Head of caudate nucleus (tissue), 42 donors: ENCODE measurements at regions not wholly inside any gene's neighbourhood (a gene's known extent, or its start where the extent isn't known, plus 50 kb on each side); places are given as distances from the start of the nearest gene placed in this dataset.
"Not testable (repeated sequence)": the region's sequence is repeated elsewhere in the genome, so short reads cannot be mapped to it uniquely, and the experiment has no call there.

Source experiments
- DNase-seq, 42 donors: peaks; one replicate each; pipeline versions ENCODE4 v3.0.0 to v3.0.0-alpha.2; 2020 to 2021; ENCODE audit warnings: mixed read lengths in 7 of 42
- intact Hi-C: fragments of 100-400 bp; cut with DNase I; formaldehyde crosslinking; loops from one replicate; pipeline ENCODE4 v1.15.0; 2022

DNA sequence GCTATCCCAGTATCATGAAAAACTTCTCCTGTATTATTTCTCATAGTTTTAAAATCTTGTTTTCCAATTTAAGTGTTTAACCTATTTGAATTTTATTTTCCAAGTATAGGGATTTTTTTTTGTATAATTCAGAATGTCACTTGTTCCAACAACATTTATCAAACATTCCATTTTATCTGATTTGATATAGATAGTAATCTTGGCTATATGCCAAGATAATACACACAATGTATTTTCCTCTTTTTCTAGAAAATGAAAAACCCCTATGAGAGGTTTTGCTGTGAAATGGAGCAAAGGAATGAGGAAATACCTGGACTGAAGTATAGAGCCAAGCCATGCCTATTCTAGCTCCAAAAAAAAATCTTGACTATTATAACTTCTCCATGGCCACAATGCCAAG lies 628.9 kb downstream of the HTR1B start:
- intact Hi-C loops = no loop called here
- no peak for DNase-seq

DNA sequence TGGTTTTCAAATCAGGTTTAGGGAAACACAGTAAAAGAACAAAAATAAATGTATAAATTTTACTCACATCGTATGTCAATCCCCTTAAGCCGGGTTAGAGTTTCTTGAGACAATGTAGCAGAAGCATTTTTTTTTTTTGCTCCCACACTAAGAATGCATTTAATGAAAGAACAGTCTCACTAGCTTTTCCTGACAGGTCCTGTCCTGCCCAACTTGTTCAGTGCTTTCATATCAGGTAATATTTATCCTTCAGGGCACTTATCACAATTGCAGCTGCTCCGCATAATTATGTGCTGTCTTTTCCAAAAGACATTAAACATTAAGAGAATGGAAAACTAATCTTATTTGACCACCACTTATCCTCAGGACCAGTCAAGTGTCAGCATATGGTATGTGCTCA lies 632.0 kb downstream of the HTR1B start:
- no peak for DNase-seq
- intact Hi-C loops = no loop called here

DNA sequence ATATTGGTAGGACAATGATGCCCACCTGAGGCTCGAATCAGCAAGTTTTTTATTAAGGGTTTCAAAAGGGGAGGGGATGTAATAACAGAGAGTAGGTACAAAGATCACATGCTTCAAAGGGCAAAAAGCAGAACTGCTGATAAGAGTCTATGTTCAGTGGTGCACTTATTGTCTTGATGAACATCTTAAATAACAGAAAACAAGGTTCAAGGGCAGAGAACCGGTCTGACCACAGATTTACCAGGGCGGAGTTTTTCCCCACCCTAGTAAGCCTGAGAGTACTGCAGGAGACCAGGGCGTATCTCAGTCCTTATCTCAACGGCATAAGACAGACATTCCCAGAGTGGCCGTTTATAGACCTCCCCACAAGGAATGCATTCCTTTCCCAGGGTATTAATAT lies 639.7 kb downstream of the HTR1B start:
- DNase-seq, intact Hi-C loops: not testable (repeated sequence)

DNA sequence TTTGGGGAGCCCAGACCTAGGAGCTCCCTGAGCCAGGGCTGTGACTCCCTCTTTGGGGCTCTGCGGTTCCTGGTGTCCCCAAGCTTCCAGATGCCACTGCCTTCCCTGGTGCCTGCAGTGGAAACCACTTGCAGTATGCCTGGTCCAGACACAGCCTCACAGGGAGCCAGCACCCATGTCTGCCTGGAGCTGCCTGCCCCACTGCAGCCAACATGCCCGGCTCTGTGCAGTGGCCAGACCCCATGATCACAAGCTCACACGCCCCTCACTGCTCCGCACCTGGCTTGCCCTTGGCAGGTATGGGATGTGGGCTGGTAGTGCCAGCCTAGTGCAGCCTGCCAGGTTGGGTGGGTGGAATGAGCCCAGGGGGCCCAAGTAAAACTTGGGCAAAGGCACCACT lies 644.8 kb downstream of the HTR1B start:
- intact Hi-C loops = no loop called here
- DNase-seq = no peak

DNA sequence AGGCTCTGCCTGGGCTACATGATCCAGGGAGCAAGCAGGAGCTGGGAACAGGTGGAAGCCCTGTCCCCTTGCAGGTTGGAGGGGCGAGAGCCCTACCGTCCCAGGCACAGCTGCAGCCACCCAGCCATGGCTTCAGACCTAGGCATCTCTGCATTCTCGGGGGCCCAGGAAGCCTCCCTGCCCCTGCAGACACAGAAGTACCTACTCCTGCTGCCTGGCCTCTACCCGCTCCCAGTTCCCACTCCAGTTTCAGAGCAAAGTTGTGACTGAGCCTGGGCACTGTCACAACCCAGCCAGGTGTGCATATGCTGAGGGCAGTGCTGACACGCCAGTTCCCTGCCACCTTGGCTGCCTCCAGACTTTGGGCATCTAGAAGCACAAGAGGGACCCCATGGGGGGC lies 645.9 kb downstream of the HTR1B start:
- no peak for DNase-seq
- intact Hi-C loops = no loop called here

DNA sequence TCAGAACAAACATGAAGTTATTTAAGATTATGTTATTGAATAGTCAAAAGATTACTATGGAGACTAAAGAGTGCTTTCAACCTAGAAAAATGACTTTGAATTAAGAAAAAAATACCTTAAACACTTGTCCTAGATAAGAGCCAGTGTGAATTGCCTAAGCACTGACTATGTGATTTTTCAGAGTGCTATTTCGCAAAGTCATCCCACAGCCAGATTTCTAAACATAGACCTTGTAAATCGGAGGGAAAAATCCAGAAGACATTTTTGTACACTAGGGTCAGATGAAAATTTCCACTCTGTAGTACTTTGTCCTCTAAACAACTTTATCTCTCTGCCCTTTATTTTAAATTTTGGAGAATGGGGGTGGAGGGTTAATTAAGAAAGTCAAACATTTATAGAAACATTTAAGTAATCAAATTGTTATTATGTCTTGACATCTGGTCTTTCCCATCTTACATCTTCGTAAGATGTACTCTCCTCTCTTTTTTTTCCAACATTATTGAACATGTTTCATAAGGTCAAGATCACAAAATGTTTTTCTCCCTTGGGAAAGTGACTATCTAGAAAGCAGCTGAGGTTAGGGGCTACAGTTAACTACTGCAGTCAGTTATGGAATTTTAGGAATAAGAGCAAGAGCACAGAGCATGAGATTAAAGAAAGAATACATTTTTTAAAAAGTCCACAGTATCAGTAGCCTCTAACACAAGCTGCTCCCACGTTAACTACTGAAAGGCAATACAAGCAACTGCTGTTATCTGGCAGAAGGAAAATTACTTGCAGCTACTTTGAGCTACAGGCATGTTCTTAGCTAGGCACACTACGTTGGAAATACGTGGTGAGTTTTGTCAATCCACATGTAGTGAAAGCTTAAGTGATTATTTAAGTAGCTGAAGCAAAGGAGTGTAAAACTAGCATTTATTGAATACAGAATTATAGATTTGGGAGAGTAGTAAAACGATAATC lies 648.5 kb downstream of the HTR1B start:
- DNase-seq = no peak
- intact Hi-C loops = no loop called here

DNA sequence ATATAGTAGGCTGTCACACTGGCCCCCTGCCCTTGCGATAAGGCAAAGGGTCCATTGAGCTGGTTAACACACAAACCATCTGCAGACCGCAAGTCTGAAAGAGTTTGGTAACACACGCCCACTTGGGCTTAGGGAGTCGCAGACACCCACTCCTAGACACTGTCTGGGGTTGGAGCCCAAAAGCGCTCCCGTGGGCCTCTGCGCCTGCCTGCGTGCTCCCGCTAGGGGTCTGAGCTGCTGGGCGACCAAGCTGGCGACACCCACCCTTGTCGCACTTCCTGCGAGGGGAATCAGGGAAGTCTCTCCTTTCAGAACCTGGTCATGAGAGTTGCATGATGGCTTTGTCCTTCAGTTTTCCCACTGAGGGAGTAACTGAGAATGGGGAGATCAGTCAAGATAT lies 653.0 kb downstream of the HTR1B start:
- intact Hi-C loops = no loop called here
- DNase-seq = no peak

DNA sequence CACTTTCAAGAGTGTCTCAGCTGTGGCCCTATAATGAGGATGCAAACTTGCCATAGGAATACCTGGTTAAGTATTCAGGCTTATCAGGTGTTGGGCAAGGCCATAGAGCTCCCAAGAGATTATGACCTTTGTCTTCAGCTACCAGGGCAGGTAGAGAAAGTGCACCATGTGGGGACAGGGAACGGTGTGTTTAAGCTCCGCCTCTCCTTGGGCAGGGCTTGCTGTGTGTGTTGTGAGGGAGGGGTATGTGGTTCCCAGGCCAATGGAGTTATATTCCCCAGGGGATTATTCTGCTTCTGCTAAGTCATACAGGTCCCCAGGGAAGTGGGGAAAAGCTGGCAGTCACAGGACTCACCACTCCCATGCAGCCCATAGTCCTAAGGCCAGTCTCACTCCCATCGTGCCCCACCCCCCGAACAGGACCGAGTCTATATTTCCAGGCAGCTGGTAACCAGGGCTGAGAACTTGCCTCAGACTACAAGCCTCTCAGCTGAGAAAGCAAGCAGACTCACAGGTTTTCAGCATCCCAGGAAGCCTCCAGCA lies 660.2 kb downstream of the HTR1B start:
- no peak for DNase-seq
- intact Hi-C loops = no loop called here

DNA sequence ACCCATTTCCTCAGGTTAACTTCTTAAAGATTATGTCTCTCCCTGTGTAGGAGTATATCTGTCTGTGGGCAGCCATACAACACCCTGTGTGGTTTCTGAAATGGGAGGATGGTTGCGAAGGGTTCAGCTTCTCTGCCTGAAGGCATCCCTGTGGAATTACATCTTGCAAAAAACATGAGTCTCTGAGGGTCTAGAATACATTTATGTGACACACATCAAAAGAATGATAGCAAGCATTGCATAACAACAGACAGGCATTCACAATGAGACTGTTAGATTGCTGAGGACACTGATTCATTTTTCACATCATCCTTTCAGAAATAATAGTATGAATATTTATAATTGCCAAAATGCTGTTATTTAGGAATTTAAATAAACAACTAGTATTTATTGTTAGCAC lies 670.9 kb downstream of the HTR1B start:
- intact Hi-C loops = no loop called here
- DNase-seq = peak in 4 of 42 donors; percentile 13 to 56 (median 26)

DNA sequence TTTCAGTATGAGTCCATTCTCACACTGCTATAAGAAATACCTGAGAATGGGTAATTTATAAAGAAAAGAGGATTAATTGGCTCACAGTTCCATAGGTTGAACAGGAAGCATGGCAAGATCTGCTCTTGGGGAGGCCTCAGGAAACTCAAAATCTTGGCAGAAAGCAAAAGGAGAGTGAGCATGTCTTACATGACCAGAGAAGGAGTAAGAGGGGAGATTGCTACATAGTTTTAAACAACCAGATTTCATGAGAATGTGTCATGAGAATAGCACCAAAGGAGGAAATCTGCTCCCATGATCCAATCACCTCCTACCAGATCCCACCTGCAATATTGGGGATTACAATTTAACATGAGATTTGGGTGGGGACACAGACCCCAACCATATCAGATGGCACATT lies 672.4 kb downstream of the HTR1B start:
- no peak for DNase-seq
- intact Hi-C loops = no loop called here

DNA sequence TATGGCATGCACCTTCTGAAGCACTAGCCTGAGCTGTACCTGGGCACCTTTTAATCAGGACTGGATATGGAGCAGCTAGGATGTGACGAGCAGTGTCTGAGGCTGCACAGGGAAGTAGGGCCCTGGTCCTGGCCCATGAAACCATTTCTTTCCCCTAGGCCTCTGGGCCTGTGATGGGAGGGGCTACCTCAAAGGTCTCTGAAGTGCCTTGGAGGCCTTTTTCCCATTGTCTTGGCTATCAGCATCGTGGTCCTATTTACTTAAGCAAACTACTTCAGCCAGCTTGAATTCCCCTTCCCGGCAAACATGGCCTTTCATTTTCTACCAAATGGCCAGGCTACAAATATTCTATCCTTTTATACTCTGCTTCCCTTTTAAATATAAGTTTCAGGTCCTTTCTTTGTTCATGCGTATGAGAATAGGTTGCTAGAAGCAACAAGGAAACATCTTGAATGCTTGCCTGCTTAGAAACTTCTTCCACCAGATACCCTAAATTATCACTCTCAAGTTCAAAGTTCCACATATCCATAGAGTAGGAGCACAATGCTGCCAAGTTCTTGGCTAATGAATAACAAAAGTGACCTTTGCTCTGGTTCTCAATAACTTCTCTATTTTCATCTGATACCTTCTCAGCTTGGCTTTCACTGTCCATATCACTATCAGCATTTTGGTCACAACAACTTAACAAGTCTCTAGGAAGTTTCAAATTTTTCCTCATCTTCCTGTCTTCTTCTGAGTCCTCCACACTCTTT lies 673.1 kb downstream of the HTR1B start:
- DNase-seq = no peak
- intact Hi-C loops = no loop called here

DNA sequence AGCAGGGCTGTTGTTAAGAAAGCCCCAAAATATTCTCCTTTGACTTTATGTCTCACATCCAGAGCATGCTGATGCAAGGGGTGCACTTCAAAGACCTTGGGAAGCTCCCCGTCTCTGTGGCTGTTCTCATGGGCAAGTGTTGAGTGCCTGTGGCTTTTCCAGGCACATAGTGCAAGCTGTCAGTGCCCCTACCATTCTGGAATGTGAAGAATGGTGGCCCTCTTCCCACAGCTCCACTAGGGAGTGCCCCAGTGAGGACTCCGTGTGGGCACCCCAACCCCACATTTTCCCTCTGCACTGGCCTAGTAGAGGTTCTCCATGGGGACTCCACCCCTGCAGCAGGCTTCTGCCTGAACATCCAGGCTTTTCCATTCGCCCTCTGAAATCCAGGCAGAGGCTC lies 673.7 kb downstream of the HTR1B start:
- no peak for DNase-seq
- intact Hi-C loops = no loop called here

DNA sequence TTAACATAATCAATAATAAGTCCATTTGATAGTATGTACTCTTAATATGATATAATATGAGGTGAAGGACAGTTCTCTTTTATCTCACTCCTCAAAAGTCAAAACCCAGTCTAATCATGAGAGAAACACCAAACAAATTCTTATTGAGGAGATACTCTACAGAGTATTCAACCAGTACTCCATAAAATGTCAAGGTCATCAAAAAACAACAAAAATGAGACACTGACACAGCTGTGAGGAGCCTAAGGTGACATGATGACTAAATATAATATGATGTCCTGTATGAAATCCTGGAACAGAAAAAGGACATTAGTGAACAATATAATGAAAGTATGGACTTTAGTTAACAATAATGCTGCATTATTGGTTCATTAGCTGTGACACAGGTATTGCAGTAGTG lies 675.1 kb downstream of the HTR1B start:
- DNase-seq = no peak
- intact Hi-C loops = no loop called here

DNA sequence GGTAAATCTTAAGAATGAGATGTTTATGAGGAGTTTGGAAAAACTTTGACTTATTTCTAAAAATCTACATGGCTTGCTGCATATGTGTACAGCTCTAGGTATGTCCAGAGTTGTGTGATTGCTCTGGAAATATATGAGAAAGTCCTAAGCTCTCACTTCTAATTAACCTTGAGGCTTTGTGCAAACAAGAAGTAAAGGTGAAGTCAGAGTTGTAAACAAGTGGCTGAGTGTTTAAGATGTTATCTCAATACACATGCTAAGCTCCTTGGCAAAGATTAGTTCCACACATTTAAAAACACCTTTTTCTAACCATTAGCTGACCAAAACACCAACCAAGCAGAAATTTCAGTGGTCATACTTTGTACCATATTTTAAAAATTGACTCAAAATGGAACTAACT lies 684.2 kb downstream of the HTR1B start:
- DNase-seq = no peak
- intact Hi-C loops = no loop called here

DNA sequence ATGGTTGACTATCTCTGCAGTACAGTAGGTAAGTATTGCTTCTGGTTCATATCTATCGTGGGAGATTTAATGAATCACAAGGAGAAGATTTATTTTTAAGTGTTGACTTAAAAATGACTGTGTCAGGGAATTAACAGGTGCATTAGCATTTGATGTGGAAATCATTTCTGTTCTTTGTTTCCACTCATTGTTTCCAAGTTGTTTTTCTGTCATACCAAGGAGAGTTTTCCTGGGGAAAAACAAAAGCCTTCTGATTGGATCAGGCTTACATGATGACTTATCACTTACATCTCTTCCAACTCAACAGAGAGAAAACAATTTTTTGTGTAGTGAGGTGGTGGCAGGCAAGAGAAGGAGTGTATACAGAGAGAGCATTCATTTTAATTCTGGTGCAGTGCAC lies 686.4 kb downstream of the HTR1B start:
- DNase-seq = no peak
- intact Hi-C loops = no loop called here

DNA sequence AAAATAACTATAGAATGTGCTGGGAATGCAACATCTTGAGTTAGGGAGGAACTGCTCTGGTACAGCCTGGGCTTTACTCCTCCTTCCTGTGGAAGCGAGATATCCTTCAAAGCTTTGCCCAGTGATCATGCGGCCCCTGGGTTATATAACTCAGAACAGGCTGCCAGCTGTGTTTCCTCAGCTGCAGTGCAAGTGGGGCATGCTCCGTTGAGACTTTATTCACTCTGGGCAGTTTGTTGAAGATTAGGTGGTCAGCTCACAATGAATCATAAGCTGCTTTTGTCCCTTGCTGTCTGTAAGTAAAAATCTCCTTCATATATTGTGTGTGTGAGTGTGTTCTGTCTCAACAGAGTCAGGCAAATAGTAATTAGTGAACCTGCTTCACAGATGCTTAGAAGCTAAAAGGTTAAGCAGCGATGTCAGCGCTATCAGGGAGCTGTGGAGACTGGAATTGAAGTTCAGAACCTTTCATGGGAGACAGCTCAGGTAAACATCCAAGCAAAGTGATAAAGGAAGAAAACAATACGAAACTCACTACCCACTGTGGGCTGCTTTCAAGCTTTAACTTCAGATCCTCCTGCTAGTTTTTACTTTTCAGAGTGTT lies 688.4 kb downstream of the HTR1B start:
- intact Hi-C loops = no loop called here

DNA sequence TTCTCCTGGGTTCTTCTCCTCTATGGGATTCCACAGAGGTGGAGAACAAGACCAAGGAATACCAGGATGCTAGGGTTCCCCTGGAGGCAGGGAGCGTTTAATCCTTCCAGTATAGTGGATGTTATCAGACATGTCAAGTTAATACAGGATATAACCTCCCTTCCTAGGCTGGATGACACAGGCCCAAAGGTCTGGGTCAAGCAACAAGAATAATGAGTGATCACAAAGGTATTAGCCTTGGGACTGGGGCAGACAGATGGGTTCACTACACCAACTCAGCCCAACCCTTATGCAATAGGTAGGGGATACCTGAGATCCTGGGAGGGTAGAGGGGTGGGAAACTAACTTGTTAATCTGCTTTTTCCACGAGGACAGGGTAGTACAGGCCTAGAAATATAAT lies 690.3 kb downstream of the HTR1B start:
- intact Hi-C loops = no loop called here
- DNase-seq = no peak

More for the DNA sequence above, 688.4 kb downstream of the HTR1B start:
- DNase-seq = no peak

DNA sequence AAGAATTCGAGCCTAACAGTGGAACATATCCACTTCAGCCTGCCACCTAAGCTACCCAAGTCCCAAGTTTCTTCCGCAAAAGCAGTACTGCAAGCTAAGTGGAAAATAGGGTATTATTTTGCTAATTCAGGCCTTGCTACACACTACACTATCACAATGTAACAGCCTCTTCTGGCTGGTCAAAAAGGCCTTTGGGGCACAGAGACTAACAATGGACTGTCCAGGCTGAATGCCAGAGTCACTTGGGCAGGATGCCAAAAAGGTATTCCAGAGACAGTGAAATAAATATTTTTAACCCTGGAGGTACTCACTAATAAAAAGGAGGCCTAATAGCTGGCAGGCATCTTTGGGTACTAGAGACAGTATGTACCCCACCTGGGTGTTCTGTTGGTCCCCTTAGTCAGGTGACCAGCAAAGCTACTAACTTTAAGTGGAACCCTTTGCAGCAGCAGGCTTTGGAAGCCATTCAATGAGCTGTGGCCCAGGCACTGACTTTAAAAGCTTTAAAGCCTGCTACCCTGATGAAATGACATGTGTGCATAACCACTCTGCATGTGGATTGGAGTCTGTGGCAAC lies 692.1 kb downstream of the HTR1B start:
- DNase-seq = no peak
- intact Hi-C loops = no loop called here

DNA sequence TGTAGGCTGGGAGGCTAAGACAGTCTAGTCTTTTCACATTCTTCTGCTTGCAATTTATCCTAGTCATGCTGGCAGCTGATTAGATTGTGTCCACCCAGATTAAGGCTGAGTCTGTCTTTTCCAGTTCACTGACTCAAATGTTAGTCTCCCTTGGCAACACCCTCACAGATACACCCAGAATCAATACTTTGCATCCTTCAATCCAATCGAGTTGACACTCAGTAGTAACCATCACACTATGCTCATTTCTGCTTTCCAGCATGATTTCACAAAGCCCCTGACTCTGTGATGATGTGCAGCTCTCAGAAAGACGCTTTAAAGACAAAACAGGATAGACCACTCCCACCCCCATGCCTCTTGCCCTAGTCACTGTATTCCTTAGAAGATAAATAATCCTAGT lies 693.0 kb downstream of the HTR1B start:
- DNase-seq = no peak
- intact Hi-C loops = no loop called here

DNA sequence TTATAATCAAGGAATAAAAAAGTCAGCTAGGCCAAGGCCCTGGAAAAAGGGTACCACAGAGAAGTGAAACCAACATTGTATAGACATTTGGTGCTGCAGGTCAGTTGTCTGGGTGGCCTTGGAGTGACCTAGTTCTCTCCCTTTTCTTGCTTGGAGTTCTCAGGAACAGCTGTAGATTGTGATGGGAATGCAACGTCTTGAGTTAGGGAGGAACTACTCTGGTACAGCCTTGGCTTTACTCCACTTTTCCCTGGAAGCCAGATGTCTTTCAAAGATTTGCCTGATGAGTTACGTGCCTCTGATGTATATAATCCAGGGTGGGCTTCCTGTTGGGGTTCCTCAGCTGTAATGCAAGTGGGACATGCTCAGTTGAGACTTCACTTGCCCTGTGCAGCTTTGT lies 694.7 kb downstream of the HTR1B start:
- DNase-seq = no peak
- intact Hi-C loops = no loop called here
